ENCODE measurements at regions not wholly inside any gene's neighbourhood (a gene's known extent, or its start where the extent isn't known, plus 50 kb on each side); places are given as distances from the start of the nearest gene placed in this dataset.

GRCh38 chr6:113634352-113635163 is 222.6 kb upstream of the MARCKS start:
- DNase-seq = no peak

- DNase-seq = no peak
Observed at GRCh38 chr6:113635222-113635986, 221.7 kb upstream of the MARCKS start.

- peak; percentile 77 for DNase-seq
Observed at GRCh38 chr6:113636357-113636824, 220.8 kb upstream of the MARCKS start.

GRCh38 chr6:113640051-113640450 is 217.1 kb upstream of the MARCKS start:
- peak; percentile 33 for DNase-seq

GRCh38 chr6:113642001-113642713 is 215.0 kb upstream of the MARCKS start:
- DNase-seq = peak; percentile 35

- peak; percentile 94 for DNase-seq
Observed at GRCh38 chr6:113642714-113643406, 214.3 kb upstream of the MARCKS start.

GRCh38 chr6:113643407-113643770 is 213.8 kb upstream of the MARCKS start:
- no peak for DNase-seq

GRCh38 chr6:113644861-113645575 is 212.1 kb upstream of the MARCKS start:
- DNase-seq = no peak

GRCh38 chr6:113645576-113645970 is 211.6 kb upstream of the MARCKS start:
- DNase-seq = no peak

GRCh38 chr6:113645986-113646385 is 211.2 kb upstream of the MARCKS start:
- DNase-seq = no peak

- DNase-seq = no peak
Observed at GRCh38 chr6:113646701-113647100, 210.4 kb upstream of the MARCKS start.

- DNase-seq = no peak
Observed at GRCh38 chr6:113647143-113647889, 209.8 kb upstream of the MARCKS start.

- DNase-seq = no peak
Observed at GRCh38 chr6:113648698-113649097, 208.4 kb upstream of the MARCKS start.

GRCh38 chr6:113649276-113649675 is 207.9 kb upstream of the MARCKS start:
- no peak for DNase-seq

GRCh38 chr6:113649880-113650609 is 207.1 kb upstream of the MARCKS start:
- DNase-seq = no peak

GRCh38 chr6:113650610-113650979 is 206.6 kb upstream of the MARCKS start:
- DNase-seq = no peak

GRCh38 chr6:113651120-113651519 is 206.0 kb upstream of the MARCKS start:
- no peak for DNase-seq

- no peak for DNase-seq
Observed at GRCh38 chr6:113651920-113652319, 205.2 kb upstream of the MARCKS start.

- DNase-seq = no peak
Observed at GRCh38 chr6:113653275-113653674, 203.9 kb upstream of the MARCKS start.

- DNase-seq = peak; percentile 6
Observed at GRCh38 chr6:113654396-113654795, 202.7 kb upstream of the MARCKS start.

GRCh38 chr6:113655761-113656160 is 201.4 kb upstream of the MARCKS start:
- no peak for DNase-seq

Data from NCI-H69 (cell line).